GM23338 (cell line): ENCODE measurements at regions not wholly inside any gene's neighbourhood (a gene's known extent, or its start where the extent isn't known, plus 50 kb on each side); places are given as distances from the start of the nearest gene placed in this dataset.
A peak's percentile ranks its signal among the peaks of the same experiment; 100 is the strongest.
"Not testable (repeated sequence)": the region's sequence is repeated elsewhere in the genome, so short reads cannot be mapped to it uniquely, and the experiment has no call there.

Experiments used
- ATAC-seq: fragments of 200-7000 bp; cut with Tn5 transposase; 3 replicates; pipeline ENCODE4 v1.9.1; 2020
- DNase-seq: peaks from one replicate; pipeline ENCODE4 v3.0.0-alpha.2; 2015; ENCODE audit warnings: low spot score
- H2AFZ ChIP-seq: fragments of 200-600 bp; sonication (generic); 2 replicates; pipeline ENCODE4 v1.8.0; 2016; ENCODE audit warnings: antibody characterized with exemption, mild to moderate bottlenecking, moderate library complexity
- H3F3A ChIP-seq: fragments of 200-600 bp; sonication (generic); replicated peaks from 2 replicates; pipeline ENCODE4 v1.8.0; 2017; ENCODE audit warnings: antibody characterized with exemption, mixed run types, low read depth
- H3K27ac ChIP-seq: fragments of 200-600 bp; sonication (generic); 2 replicates; pipeline ENCODE4 v1.6.1; 2016; ENCODE audit warnings: low read depth
- H3K27me3 ChIP-seq: fragments of 200-600 bp; sonication (generic); 2 replicates; pipeline ENCODE4 v1.8.0; 2016; ENCODE audit warnings: mild to moderate bottlenecking, mixed run types, moderate library complexity; ENCODE audit not compliant: insufficient read depth
- H3K36me3 ChIP-seq: fragments of 200-600 bp; sonication (generic); 2 replicates; pipeline ENCODE4 v1.8.0; 2016; ENCODE audit warnings: mild to moderate bottlenecking; ENCODE audit not compliant: insufficient read depth
- H3K4me1 ChIP-seq: fragments of 200-600 bp; sonication (generic); 2 replicates; pipeline ENCODE4 v1.8.0; 2016; ENCODE audit warnings: mild to moderate bottlenecking, moderate library complexity; ENCODE audit not compliant: insufficient read depth
- H3K4me2 ChIP-seq: fragments of 200-600 bp; sonication (generic); 2 replicates; pipeline ENCODE4 v1.7.1; 2017; ENCODE audit warnings: mixed run types
- H3K4me3 ChIP-seq: fragments of 200-600 bp; sonication (generic); 2 replicates; pipeline ENCODE4 v1.6.1; 2016; ENCODE audit warnings: mixed run types
- H3K79me2 ChIP-seq: fragments of 200-600 bp; sonication (generic); replicated peaks from 2 replicates; pipeline ENCODE4 v1.8.0; 2017; ENCODE audit warnings: mild to moderate bottlenecking; ENCODE audit not compliant: insufficient read depth
- H3K9me2 ChIP-seq: fragments of 200-600 bp; sonication (generic); 2 replicates; pipeline ENCODE4 v1.8.0; 2017; ENCODE audit not compliant: insufficient read depth
- H4K20me1 ChIP-seq: fragments of 200-600 bp; sonication (generic); replicated peaks from 2 replicates; pipeline ENCODE4 v1.8.0; 2017; ENCODE audit warnings: mild to moderate bottlenecking; ENCODE audit not compliant: insufficient read depth
- H3K27ac Mint-ChIP-seq: 2 replicates; pipeline ENCODE4 v1.8.0; 2020; ENCODE audit warnings: inconsistent platforms, mild to moderate bottlenecking, moderate library complexity, mixed read lengths
- H3K27me3 Mint-ChIP-seq: 3 replicates; pipeline ENCODE4 v1.8.0; 2022; ENCODE audit warnings: low read depth, mild to moderate bottlenecking, moderate library complexity, mixed read lengths, inconsistent platforms; ENCODE audit not compliant: insufficient read depth, poor library complexity
- H3K36me3 Mint-ChIP-seq: 3 replicates; pipeline ENCODE4 v1.8.0; 2021; ENCODE audit warnings: low read depth, mild to moderate bottlenecking, inconsistent platforms, moderate library complexity, mixed read lengths
- H3K4me1 Mint-ChIP-seq: 3 replicates; pipeline ENCODE4 v1.8.0; 2020; ENCODE audit warnings: mild to moderate bottlenecking, inconsistent platforms, mixed read lengths
- H3K4me3 Mint-ChIP-seq: 3 replicates; pipeline ENCODE4 v1.8.0; 2021; ENCODE audit warnings: moderate library complexity, mild to moderate bottlenecking, inconsistent platforms, mixed read lengths
- H3K9me3 Mint-ChIP-seq: 3 replicates; pipeline ENCODE4 v1.8.0; 2020; ENCODE audit warnings: moderate library complexity, mild to moderate bottlenecking, inconsistent platforms, mixed read lengths
- EZH2phosphoT487 ChIP-seq: fragments of 200-600 bp; sonication (generic); IDR thresholded peaks from one replicate; pipeline ENCODE4 v1.8.1; 2018; ENCODE audit warnings: antibody characterized with exemption; ENCODE audit not compliant: unreplicated experiment
- STAT1 ChIP-seq: IDR thresholded peaks from one replicate; pipeline ENCODE4 v1.6.1; 2016; ENCODE audit warnings: antibody characterized with exemption; ENCODE audit not compliant: unreplicated experiment
- ZNF114 ChIP-seq: fragments of 250-450 bp; sonication (Bioruptor Pico); IDR thresholded peaks from 2 replicates; pipeline ENCODE4 v1.5.0; 2020; ENCODE audit warnings: mild to moderate bottlenecking, moderate library complexity
- ZNF462 ChIP-seq: fragments of 250-450 bp; sonication (Bioruptor Pico); IDR thresholded peaks from 2 replicates; pipeline ENCODE4 v1.5.0; 2020; ENCODE audit warnings: mild to moderate bottlenecking, moderate library complexity
- TF ChIP-seq, protein P1 (sequence below), 2 experiments: fragments of 200-600 bp in 1 of 2; sonication (generic) in 1 of 2; conservative IDR thresholded peaks; 2 replicates each; pipeline versions ENCODE4 v1.5.1 to v1.6.1; 2016 to 2017; ENCODE audit warnings: antibody characterized with exemption in 2 of 2, low read depth in 2 of 2, mild to moderate bottlenecking in 2 of 2, moderate library complexity in 1 of 2
- TF ChIP-seq, protein P2 (sequence below): IDR thresholded peaks from 2 replicates; pipeline ENCODE4 v1.6.1; 2016; ENCODE audit warnings: antibody characterized with exemption

- Mint-ChIP-seq H3K4me3 (no peak overlapping the region), H3K27ac (no peak overlapping the region), H3K4me1 (peaks cover 10% of the 10 kb centered on the region), H3K9me3 (no peaks in the 10 kb centered on the region), H3K36me3 (0 out of 3 replicates have a peak, but pooled peaks cover 3% of the 10 kb centered on the region), H3K27me3 (peaks cover 5% of the 10 kb centered on the region)
- Histone ChIP-seq H3K4me2 (no peak overlapping the region), H3K27me3 (no peaks in the 10 kb centered on the region), H4K20me1 (no peaks in the 10 kb centered on the region), H3F3A (no peaks in the 10 kb centered on the region), H2AFZ (no peak overlapping the region), H3K9me2 (no peaks in the 10 kb centered on the region), H3K36me3 (no peaks in the 10 kb centered on the region), H3K79me2 (no peaks in the 10 kb centered on the region), H3K4me1 (no peaks in the 10 kb centered on the region), H3K4me3 (no peak overlapping the region), H3K27ac (no peak overlapping the region)
- no peak for ATAC-seq
- no peak for DNase-seq
- TF ChIP-seq STAT1 (no peak), ZNF462 (CRISPR knock-in tag) (no peak), EZH2phosphoT487 (no peak), ZNF114 (no peak)
- TF ChIP-seq, protein P1, sequence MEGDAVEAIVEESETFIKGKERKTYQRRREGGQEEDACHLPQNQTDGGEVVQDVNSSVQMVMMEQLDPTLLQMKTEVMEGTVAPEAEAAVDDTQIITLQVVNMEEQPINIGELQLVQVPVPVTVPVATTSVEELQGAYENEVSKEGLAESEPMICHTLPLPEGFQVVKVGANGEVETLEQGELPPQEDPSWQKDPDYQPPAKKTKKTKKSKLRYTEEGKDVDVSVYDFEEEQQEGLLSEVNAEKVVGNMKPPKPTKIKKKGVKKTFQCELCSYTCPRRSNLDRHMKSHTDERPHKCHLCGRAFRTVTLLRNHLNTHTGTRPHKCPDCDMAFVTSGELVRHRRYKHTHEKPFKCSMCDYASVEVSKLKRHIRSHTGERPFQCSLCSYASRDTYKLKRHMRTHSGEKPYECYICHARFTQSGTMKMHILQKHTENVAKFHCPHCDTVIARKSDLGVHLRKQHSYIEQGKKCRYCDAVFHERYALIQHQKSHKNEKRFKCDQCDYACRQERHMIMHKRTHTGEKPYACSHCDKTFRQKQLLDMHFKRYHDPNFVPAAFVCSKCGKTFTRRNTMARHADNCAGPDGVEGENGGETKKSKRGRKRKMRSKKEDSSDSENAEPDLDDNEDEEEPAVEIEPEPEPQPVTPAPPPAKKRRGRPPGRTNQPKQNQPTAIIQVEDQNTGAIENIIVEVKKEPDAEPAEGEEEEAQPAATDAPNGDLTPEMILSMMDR (conservative IDR thresholded peaks at IDR 0.05; ENCODE audit: low read depth in 2 of 2): 0 out of 4 replicates have a peak, but pooled peaks of 1 of the 2 experiments have one; percentile 7
- TF ChIP-seq, protein P2, sequence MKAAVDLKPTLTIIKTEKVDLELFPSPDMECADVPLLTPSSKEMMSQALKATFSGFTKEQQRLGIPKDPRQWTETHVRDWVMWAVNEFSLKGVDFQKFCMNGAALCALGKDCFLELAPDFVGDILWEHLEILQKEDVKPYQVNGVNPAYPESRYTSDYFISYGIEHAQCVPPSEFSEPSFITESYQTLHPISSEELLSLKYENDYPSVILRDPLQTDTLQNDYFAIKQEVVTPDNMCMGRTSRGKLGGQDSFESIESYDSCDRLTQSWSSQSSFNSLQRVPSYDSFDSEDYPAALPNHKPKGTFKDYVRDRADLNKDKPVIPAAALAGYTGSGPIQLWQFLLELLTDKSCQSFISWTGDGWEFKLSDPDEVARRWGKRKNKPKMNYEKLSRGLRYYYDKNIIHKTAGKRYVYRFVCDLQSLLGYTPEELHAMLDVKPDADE: no peak
Measured at GRCh38 chr15:77915261-77915960, 162.1 kb downstream of the TBC1D2B start.

- not testable (repeated sequence) for H3K79me2 ChIP-seq, H3K27ac Mint-ChIP-seq, H3K36me3 ChIP-seq, H3K4me1 ChIP-seq, H2AFZ ChIP-seq, H3K4me2 ChIP-seq, ATAC-seq, H3K27me3 ChIP-seq, DNase-seq, H3K9me3 Mint-ChIP-seq, H3K27me3 Mint-ChIP-seq, H4K20me1 ChIP-seq, H3K4me3 Mint-ChIP-seq, H3K36me3 Mint-ChIP-seq, H3K9me2 ChIP-seq, H3K4me3 ChIP-seq, H3F3A ChIP-seq, H3K27ac ChIP-seq
- H3K4me1 Mint-ChIP-seq: peaks cover 14% of the 10 kb centered on the region
Measured at GRCh38 chr15:77914531-77914930, 163.0 kb downstream of the TBC1D2B start.
